Neutrophil (primary cell): ENCODE measurements at regions not wholly inside any gene's neighbourhood (a gene's known extent, or its start where the extent isn't known, plus 50 kb on each side); places are given as distances from the start of the nearest gene placed in this dataset.

Experiments used
- H3K27ac ChIP-seq: fragments of 200-600 bp; sonication (generic); 2 replicates; pipeline ENCODE4 v1.5.1; 2016; ENCODE audit warnings: mild to moderate bottlenecking, moderate library complexity
- H3K27me3 ChIP-seq: fragments of 200-600 bp; sonication (generic); 2 replicates; pipeline ENCODE4 v1.6.0; 2016; ENCODE audit warnings: mild to moderate bottlenecking
- H3K36me3 ChIP-seq: fragments of 200-600 bp; sonication (generic); 2 replicates; pipeline ENCODE4 v1.5.1; 2017
- H3K4me1 ChIP-seq, 2 experiments: fragments of 200-600 bp in 1 of 2; sonication (generic) in 1 of 2; 1 replicate in 1 of 2; 2 replicates in 1 of 2; pipeline versions ENCODE4 v1.5.1 to v1.6.1; 2013 to 2016; ENCODE audit warnings: low read depth in 1 of 2, low read length in 1 of 2, mild to moderate bottlenecking in 1 of 2, moderate library complexity in 1 of 2; ENCODE audit not compliant: control insufficient read depth in 1 of 2, insufficient read depth in 1 of 2
- H3K4me3 ChIP-seq, 2 experiments: fragments of 200-600 bp in 1 of 2; sonication (generic) in 1 of 2; 1 replicate in 1 of 2; 2 replicates in 1 of 2; pipeline ENCODE4 v1.5.1; 2013 to 2016; ENCODE audit warnings: low read depth in 1 of 2, low read length in 1 of 2, mild to moderate bottlenecking in 1 of 2, moderate library complexity in 1 of 2
- H3K9me3 ChIP-seq: fragments of 200-600 bp; sonication (generic); 2 replicates; pipeline ENCODE4 v1.5.1; 2016
- CTCF ChIP-seq: fragments of 200-600 bp; sonication (generic); IDR thresholded peaks from 2 replicates; pipeline ENCODE4 v1.5.1; 2016; ENCODE audit warnings: antibody characterized with exemption

GRCh38 chr6:113352831-113353230 is 504.3 kb upstream of the MARCKS start:
- no peak for TF ChIP-seq CTCF
- Histone ChIP-seq H3K36me3 (no peaks in the 10 kb centered on the region), H3K9me3 (no peaks in the 10 kb centered on the region), H3K4me3 (no peak overlapping the region), H3K27ac (no peak overlapping the region), H3K27me3 (no peaks in the 10 kb centered on the region), H3K4me1 (no peaks in the 10 kb centered on the region)

DNA sequence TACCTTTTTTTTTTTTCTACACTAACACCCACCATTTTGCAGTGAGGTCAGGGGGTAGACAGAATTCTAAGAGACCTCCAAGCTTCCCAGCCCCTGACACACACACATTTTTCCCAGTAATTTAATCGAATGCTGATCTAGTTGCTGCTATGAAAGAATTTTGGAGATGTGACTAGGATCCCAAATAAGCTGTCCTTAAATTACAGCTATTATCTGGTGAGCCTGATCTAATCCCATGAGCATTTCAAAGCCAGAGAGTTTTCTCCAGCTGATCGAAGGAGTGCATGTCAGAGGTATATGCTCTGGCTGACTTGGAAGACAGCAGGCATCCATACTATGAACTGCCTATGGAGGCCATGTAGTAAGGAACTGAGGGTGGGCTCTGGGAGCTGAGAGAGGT is 503.8 kb upstream of the MARCKS start:
- Histone ChIP-seq H3K4me3 (no peak overlapping the region), H3K27me3 (no peaks in the 10 kb centered on the region), H3K4me1 (no peaks in the 10 kb centered on the region), H3K36me3 (no peaks in the 10 kb centered on the region), H3K27ac (no peak overlapping the region), H3K9me3 (no peaks in the 10 kb centered on the region)
- TF ChIP-seq CTCF, result no peak

- H3K27ac ChIP-seq, result no peak overlapping the region
- H3K9me3 ChIP-seq, result no peaks in the 10 kb centered on the region
- no peaks in the 10 kb centered on the region for H3K36me3 ChIP-seq
- no peaks in the 10 kb centered on the region for H3K4me1 ChIP-seq
- no peak overlapping the region for H3K4me3 ChIP-seq
- no peak for TF ChIP-seq CTCF
- H3K27me3 ChIP-seq, result no peaks in the 10 kb centered on the region
Observed at GRCh38 chr6:113354204-113354895, 502.8 kb upstream of the MARCKS start.

DNA sequence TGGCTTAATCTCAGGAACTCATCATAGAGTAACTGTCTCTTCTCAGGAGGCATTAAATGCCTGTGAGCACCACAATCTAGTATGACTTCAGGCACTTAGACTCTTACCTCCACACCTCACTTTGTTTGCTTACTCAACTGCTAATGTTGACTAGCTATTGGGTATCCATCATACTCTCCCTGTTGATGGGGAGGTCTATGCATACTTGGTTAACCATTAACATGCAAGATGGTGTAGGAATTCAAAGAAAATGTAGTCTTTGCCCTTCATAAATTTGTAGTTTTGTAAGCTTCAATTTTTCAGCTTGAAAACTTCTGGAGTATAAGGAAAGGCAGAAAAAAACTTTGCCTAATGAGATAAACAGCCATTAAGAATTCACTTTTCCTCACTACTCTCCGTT is 501.0 kb upstream of the MARCKS start:
- Histone ChIP-seq H3K4me3 (no peak overlapping the region), H3K36me3 (no peaks in the 10 kb centered on the region), H3K4me1 (no peaks in the 10 kb centered on the region), H3K9me3 (no peaks in the 10 kb centered on the region), H3K27me3 (no peaks in the 10 kb centered on the region), H3K27ac (no peak overlapping the region)
- no peak for TF ChIP-seq CTCF

- Histone ChIP-seq H3K27ac (no peak overlapping the region), H3K4me1 (no peaks in the 10 kb centered on the region), H3K27me3 (no peaks in the 10 kb centered on the region), H3K36me3 (no peaks in the 10 kb centered on the region), H3K4me3 (no peak overlapping the region), H3K9me3 (no peaks in the 10 kb centered on the region)
- no peak for TF ChIP-seq CTCF
Observed at GRCh38 chr6:113357041-113357440, 500.1 kb upstream of the MARCKS start.
